GM12878 (cell line): ENCODE measurements at regions not wholly inside any gene's neighbourhood (a gene's known extent, or its start where the extent isn't known, plus 50 kb on each side); places are given as distances from the start of the nearest gene placed in this dataset.
A peak's percentile ranks its signal among the peaks of the same experiment; 100 is the strongest.

Source experiments
- BCL11A ChIP-seq: IDR thresholded peaks from 2 replicates; pipeline ENCODE4 v1.6.1; 2011; ENCODE audit warnings: low read depth, low read length
- BCL3 ChIP-seq: IDR thresholded peaks from 2 replicates; pipeline ENCODE4 v1.6.1; 2011; ENCODE audit warnings: borderline replicate concordance, low read depth, mild to moderate bottlenecking, moderate library complexity, low read length; ENCODE audit not compliant: insufficient read depth, poor library complexity, severe bottlenecking
- CBFB ChIP-seq: IDR thresholded peaks from 2 replicates; pipeline ENCODE4 v1.6.1; 2016; ENCODE audit warnings: antibody characterized with exemption, low read depth
- CHD2 ChIP-seq: IDR thresholded peaks from 2 replicates; pipeline ENCODE4 v1.6.1; 2011; ENCODE audit warnings: low read depth, low read length, improper control_type of control experiment, borderline replicate concordance
- E4F1 ChIP-seq: fragments of 450-650 bp; IDR thresholded peaks from 2 replicates; pipeline ENCODE4 v1.6.1; 2018; ENCODE audit warnings: borderline replicate concordance, mild to moderate bottlenecking; ENCODE audit not compliant: partially characterized antibody
- GATAD2B ChIP-seq: fragments of 450-650 bp; conservative IDR thresholded peaks from 2 replicates; pipeline ENCODE4 v1.6.1; 2017; ENCODE audit warnings: low read depth, mild to moderate bottlenecking, moderate library complexity
- IRF3 ChIP-seq: fragments of 450-650 bp; IDR thresholded peaks from 2 replicates; pipeline ENCODE4 v1.6.1; 2014; ENCODE audit warnings: mild to moderate bottlenecking
- JUND ChIP-seq: IDR thresholded peaks from 2 replicates; pipeline ENCODE4 v1.6.1; 2012; ENCODE audit warnings: low read depth, mild to moderate bottlenecking, low read length, improper control_type of control experiment, moderate library complexity
- MEF2A ChIP-seq: IDR thresholded peaks from 2 replicates; pipeline ENCODE4 v1.6.1; 2011; ENCODE audit warnings: low read depth, mild to moderate bottlenecking, low read length, moderate library complexity; ENCODE audit not compliant: insufficient read depth
- PML ChIP-seq: IDR thresholded peaks from 2 replicates; pipeline ENCODE4 v1.6.1; 2012; ENCODE audit warnings: low read length, inconsistent platforms
- RELA ChIP-seq: fragments of 450-650 bp; IDR thresholded peaks from 2 replicates; pipeline ENCODE4 v1.8.0; 2014; ENCODE audit warnings: borderline replicate concordance; ENCODE audit not compliant: partially characterized antibody
- SP1 ChIP-seq: IDR thresholded peaks from one replicate; pipeline ENCODE4 v1.6.1; 2011; ENCODE audit warnings: low read depth, low read length
- SPI1 ChIP-seq: IDR thresholded peaks from 2 replicates; pipeline ENCODE4 v1.6.1; 2011; ENCODE audit warnings: low read depth, mild to moderate bottlenecking, low read length, moderate library complexity, borderline replicate concordance; ENCODE audit not compliant: insufficient read depth
- ZNF592 ChIP-seq: fragments of 450-650 bp; IDR thresholded peaks from 2 replicates; pipeline ENCODE4 v1.6.1; 2017; ENCODE audit warnings: mild to moderate bottlenecking, moderate library complexity
- ZNF687 ChIP-seq: fragments of 450-650 bp; IDR thresholded peaks from 2 replicates; pipeline ENCODE4 v1.6.1; 2017; ENCODE audit warnings: mild to moderate bottlenecking, moderate library complexity

- no peak for TF ChIP-seq ZNF592
- peak; percentile 55; the same call in 1 of the 2 replicates for TF ChIP-seq BCL11A
- TF ChIP-seq MEF2A, result no peak
- TF ChIP-seq SPI1, result peak; percentile 36; the same call in 1 of the 2 replicates
- 0 out of 2 replicates have a peak, but pooled peaks have one; percentile 17 for TF ChIP-seq GATAD2B
- TF ChIP-seq CHD2, result peak; percentile 40; the same call in 1 of the 2 replicates
- TF ChIP-seq PML, result no peak
- no peak for TF ChIP-seq IRF3
- TF ChIP-seq E4F1, result no peak
- no peak for TF ChIP-seq SP1
- TF ChIP-seq JUND, result no peak
- TF ChIP-seq BCL3, result no peak
- TF ChIP-seq RELA, result no peak
- TF ChIP-seq ZNF687, result no peak
- TF ChIP-seq CBFB, result no peak
These were observed 61.0 kb upstream of the AOAH start (continued) for GRCh38 chr7:36784991-36785940.
